Sigmoid colon (tissue), 4 donors: ENCODE measurements at regions not wholly inside any gene's neighbourhood (a gene's known extent, or its start where the extent isn't known, plus 50 kb on each side); places are given as distances from the start of the nearest gene placed in this dataset.

Experiments
- EP300 ChIP-seq, 4 donors: sonication (generic); formaldehyde crosslinking; IDR thresholded peaks; one replicate each; pipeline ENCODE4 v1.6.1; 2017; ENCODE audit warnings: antibody characterized with exemption in 4 of 4
- POLR2A ChIP-seq, 2 donors: fragments of 450-650 bp; IDR thresholded peaks; one replicate each; pipeline ENCODE4 v1.6.1; 2016; ENCODE audit warnings: antibody characterized with exemption in 2 of 2, mild to moderate bottlenecking in 2 of 2, moderate library complexity in 2 of 2
- POLR2AphosphoS5 ChIP-seq, 4 donors: sonication (generic); formaldehyde crosslinking; IDR thresholded peaks; one replicate each; pipeline ENCODE4 v1.6.1; 2017; ENCODE audit warnings: antibody characterized with exemption in 4 of 4
- TF ChIP-seq, protein P1 (sequence below), 4 experiments: fragments of 450-650 bp in 3 of 4; fragments of 200-600 bp in 1 of 4; IDR thresholded peaks; one replicate each; pipeline ENCODE4 v1.5.1; 2016 to 2019; ENCODE audit warnings: antibody characterized with exemption in 4 of 4, mild to moderate bottlenecking in 3 of 4, moderate library complexity in 2 of 4

GRCh38 chr4:14835708-14836425, 166.4 kb upstream of the CPEB2 start:
- TF ChIP-seq, protein P1, sequence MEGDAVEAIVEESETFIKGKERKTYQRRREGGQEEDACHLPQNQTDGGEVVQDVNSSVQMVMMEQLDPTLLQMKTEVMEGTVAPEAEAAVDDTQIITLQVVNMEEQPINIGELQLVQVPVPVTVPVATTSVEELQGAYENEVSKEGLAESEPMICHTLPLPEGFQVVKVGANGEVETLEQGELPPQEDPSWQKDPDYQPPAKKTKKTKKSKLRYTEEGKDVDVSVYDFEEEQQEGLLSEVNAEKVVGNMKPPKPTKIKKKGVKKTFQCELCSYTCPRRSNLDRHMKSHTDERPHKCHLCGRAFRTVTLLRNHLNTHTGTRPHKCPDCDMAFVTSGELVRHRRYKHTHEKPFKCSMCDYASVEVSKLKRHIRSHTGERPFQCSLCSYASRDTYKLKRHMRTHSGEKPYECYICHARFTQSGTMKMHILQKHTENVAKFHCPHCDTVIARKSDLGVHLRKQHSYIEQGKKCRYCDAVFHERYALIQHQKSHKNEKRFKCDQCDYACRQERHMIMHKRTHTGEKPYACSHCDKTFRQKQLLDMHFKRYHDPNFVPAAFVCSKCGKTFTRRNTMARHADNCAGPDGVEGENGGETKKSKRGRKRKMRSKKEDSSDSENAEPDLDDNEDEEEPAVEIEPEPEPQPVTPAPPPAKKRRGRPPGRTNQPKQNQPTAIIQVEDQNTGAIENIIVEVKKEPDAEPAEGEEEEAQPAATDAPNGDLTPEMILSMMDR (IDR thresholded peaks at IDR 0.05), result no peak
- TF ChIP-seq POLR2A (IDR thresholded peaks at IDR 0.05) (no peak), POLR2AphosphoS5 (IDR thresholded peaks at IDR 0.05) (no peak), EP300 (IDR thresholded peaks at IDR 0.05) (no peak)
